ENCODE measurements at regions not wholly inside any gene's neighbourhood (a gene's known extent, or its start where the extent isn't known, plus 50 kb on each side); places are given as distances from the start of the nearest gene placed in this dataset.
A peak's percentile ranks its signal among the peaks of the same experiment; 100 is the strongest.

DNA sequence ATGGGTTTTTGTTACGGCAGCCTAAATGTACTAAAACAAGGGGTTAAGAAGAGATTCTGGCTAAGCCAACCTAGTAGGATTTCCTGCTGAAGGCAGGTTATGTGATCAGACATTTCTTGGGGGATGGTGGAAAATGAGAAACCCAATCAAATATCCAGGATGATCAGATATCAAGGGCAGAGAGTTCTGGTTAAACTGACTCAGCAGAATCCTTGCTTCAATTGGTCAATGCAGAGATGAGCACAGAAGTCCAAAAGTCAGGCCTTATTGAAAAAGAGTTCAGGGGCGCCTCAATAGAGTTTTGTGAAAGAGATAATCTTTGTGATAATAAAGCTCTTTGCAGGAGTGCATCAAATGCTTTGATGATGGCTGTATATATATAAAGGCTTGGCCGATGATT lies 237.1 kb downstream of the AMY1C start:
- no peaks in the 10 kb centered on the region for H3K36me3 ChIP-seq (replicated peaks in 1 of 2; ENCODE audit: control insufficient read depth in 1 of 2, insufficient read depth in 2 of 2, low read length in 2 of 2)
- TF ChIP-seq MAFF (IDR thresholded peaks at IDR 0.05; ENCODE audit: low read depth, low read length) (peak; percentile 53; the same call in 1 of the 2 replicates), MAFK (conservative IDR thresholded peaks at IDR 0.05 in 1 of 2, IDR thresholded peaks at IDR 0.05 in 1 of 2; ENCODE audit: low read length in 2 of 2) (peak; percentile 50 to 78)
- TF ChIP-seq, protein P1, sequence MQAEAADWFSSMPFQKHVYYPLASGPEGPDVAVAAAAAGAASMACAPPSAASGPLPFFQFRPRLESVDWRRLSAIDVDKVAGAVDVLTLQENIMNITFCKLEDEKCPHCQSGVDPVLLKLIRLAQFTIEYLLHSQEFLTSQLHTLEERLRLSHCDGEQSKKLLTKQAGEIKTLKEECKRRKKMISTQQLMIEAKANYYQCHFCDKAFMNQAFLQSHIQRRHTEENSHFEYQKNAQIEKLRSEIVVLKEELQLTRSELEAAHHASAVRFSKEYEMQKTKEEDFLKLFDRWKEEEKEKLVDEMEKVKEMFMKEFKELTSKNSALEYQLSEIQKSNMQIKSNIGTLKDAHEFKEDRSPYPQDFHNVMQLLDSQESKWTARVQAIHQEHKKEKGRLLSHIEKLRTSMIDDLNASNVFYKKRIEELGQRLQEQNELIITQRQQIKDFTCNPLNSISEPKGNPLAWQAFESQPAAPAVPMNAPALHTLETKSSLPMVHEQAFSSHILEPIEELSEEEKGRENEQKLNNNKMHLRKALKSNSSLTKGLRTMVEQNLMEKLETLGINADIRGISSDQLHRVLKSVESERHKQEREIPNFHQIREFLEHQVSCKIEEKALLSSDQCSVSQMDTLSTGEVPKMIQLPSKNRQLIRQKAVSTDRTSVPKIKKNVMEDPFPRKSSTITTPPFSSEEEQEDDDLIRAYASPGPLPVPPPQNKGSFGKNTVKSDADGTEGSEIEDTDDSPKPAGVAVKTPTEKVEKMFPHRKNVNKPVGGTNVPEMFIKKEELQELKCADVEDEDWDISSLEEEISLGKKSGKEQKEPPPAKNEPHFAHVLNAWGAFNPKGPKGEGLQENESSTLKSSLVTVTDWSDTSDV (CRISPR knock-in tag; IDR thresholded peaks at IDR 0.05) = no peak
- WGBS (ENCODE audit: low lambda C conversion rate) = 16% methylated on average over 3 of the region's 3 CpGs
- CTCF ChIA-PET (ENCODE audit: low intra/inter-chr PET ratio, low total read pairs) = no interaction called here
- H2AFZ ChIP-seq (ENCODE audit: low read length) = no peak overlapping the region
- H3K9me3 ChIP-seq (ENCODE audit: low read length) = 0 out of 2 replicates have a peak, but pooled peaks cover 5% of the 10 kb centered on the region
- H3K4me2 ChIP-seq (ENCODE audit: low read depth, low read length) = no peak overlapping the region
- no peaks in the 10 kb centered on the region for H3K79me2 ChIP-seq (ENCODE audit: insufficient read depth, low read length)
- no peaks in the 10 kb centered on the region for H3K27me3 ChIP-seq (ENCODE audit: control insufficient read depth in 1 of 2, insufficient read depth in 2 of 2, low read length in 2 of 2)
- DNase-seq (ENCODE audit: low spot score) (no peak), ATAC-seq (no peak), FAIRE-seq (no peak)
- POLR2A ChIA-PET = no interaction called here
- no peak overlapping the region for H3K4me3 ChIP-seq (replicated peaks in 1 of 3; ENCODE audit: insufficient read depth in 1 of 3, low read depth in 2 of 3, low read length in 3 of 3)
- no TSS peak for BruUV-seq (replicated peaks)
- H3K4me1 ChIP-seq (ENCODE audit: insufficient read depth, low read length) = no peaks in the 10 kb centered on the region
- H3K27ac ChIP-seq (ENCODE audit: extremely low read length, insufficient read depth, low read length) = no peak overlapping the region
- in situ Hi-C loops (cut with HindIII; ENCODE audit: extremely low pct_ligation_motif_present, low pct_unique_long_range_greater_than_20kb) (no loop called here), intact Hi-C loops (cut with micrococcal nuclease; ENCODE audit: unreplicated experiment) (no loop called here)
- H3K9ac ChIP-seq (ENCODE audit: insufficient read depth, low read depth, low read length) = no peak overlapping the region
- no peaks in the 10 kb centered on the region for H4K20me1 ChIP-seq (ENCODE audit: insufficient read depth, low read length)

DNA sequence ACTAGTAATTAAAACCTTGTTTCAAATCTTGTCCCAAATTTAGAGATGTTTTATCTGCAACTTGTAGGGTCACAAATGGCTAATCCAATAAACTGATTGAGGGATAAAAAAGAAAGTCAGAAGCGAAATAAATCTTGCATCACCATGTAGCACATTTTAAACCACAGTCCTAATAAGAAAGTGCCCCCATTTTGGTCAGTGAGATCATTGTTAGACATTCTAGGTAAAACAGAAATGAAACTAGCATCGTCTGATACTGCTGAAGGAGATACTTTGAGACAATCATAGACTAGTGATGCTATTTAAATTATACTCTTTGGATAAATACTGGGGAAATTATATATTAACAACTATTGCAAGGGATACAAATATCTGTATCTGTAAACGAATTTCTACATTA lies 247.9 kb downstream of the AMY1C start:
- no TSS peak for BruUV-seq (replicated peaks)
- in situ Hi-C loops (cut with HindIII; ENCODE audit: extremely low pct_ligation_motif_present, low pct_unique_long_range_greater_than_20kb) (no loop called here), intact Hi-C loops (cut with micrococcal nuclease; ENCODE audit: unreplicated experiment) (no loop called here)
- Histone ChIP-seq H3K27ac (ENCODE audit: extremely low read length, insufficient read depth, low read length) (no peak overlapping the region), H3K27me3 (ENCODE audit: control insufficient read depth in 1 of 2, insufficient read depth in 2 of 2, low read length in 2 of 2) (no peaks in the 10 kb centered on the region; a peak in 1 of 5 replicates), H3K9me3 (ENCODE audit: low read length) (no peaks in the 10 kb centered on the region), H3K4me3 (replicated peaks in 1 of 3; ENCODE audit: insufficient read depth in 1 of 3, low read depth in 2 of 3, low read length in 3 of 3) (no peak overlapping the region), H3K9ac (ENCODE audit: insufficient read depth, low read depth, low read length) (no peak overlapping the region), H3K79me2 (ENCODE audit: insufficient read depth, low read length) (no peaks in the 10 kb centered on the region), H2AFZ (ENCODE audit: low read length) (no peak overlapping the region), H3K36me3 (replicated peaks in 1 of 2; ENCODE audit: control insufficient read depth in 1 of 2, insufficient read depth in 2 of 2, low read length in 2 of 2) (no peaks in the 10 kb centered on the region), H3K4me1 (ENCODE audit: insufficient read depth, low read length) (no peaks in the 10 kb centered on the region), H3K4me2 (ENCODE audit: low read depth, low read length) (no peak overlapping the region), H4K20me1 (ENCODE audit: insufficient read depth, low read length) (no peaks in the 10 kb centered on the region)
- ATAC-seq (no peak), DNase-seq (ENCODE audit: low spot score) (no peak), FAIRE-seq (no peak)
- CTCF ChIA-PET (ENCODE audit: low intra/inter-chr PET ratio, low total read pairs) = no interaction called here
- TF ChIP-seq SETDB1 (CRISPR knock-in tag; IDR thresholded peaks at IDR 0.05; ENCODE audit: borderline replicate concordance) (no peak), ZNF337 (CRISPR knock-in tag; IDR thresholded peaks at IDR 0.05; ENCODE audit: borderline replicate concordance, low read depth) (no peak), ZNF557 (CRISPR knock-in tag; IDR thresholded peaks at IDR 0.05) (no peak), ZNF326 (CRISPR knock-in tag; IDR thresholded peaks at IDR 0.05; ENCODE audit: borderline replicate concordance) (no peak), BORCS8-MEF2B (CRISPR knock-in tag; IDR thresholded peaks at IDR 0.05) (no peak)
- TF ChIP-seq, protein P2, sequence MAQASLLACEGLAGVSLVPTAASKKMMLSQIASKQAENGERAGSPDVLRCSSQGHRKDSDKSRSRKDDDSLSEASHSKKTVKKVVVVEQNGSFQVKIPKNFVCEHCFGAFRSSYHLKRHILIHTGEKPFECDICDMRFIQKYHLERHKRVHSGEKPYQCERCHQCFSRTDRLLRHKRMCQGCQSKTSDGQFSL (CRISPR knock-in tag; IDR thresholded peaks at IDR 0.05) = no peak
- TF ChIP-seq, protein P3, sequence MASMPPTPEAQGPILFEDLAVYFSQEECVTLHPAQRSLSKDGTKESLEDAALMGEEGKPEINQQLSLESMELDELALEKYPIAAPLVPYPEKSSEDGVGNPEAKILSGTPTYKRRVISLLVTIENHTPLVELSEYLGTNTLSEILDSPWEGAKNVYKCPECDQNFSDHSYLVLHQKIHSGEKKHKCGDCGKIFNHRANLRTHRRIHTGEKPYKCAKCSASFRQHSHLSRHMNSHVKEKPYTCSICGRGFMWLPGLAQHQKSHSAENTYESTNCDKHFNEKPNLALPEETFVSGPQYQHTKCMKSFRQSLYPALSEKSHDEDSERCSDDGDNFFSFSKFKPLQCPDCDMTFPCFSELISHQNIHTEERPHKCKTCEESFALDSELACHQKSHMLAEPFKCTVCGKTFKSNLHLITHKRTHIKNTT (CRISPR knock-in tag; IDR thresholded peaks at IDR 0.05) = no peak
- POLR2A ChIA-PET = no interaction called here
- WGBS (ENCODE audit: low lambda C conversion rate) = 2% methylated on average over 3 of the region's 3 CpGs
